ENCODE measurements at regions not wholly inside any gene's neighbourhood (a gene's known extent, or its start where the extent isn't known, plus 50 kb on each side); places are given as distances from the start of the nearest gene placed in this dataset.

DNA sequence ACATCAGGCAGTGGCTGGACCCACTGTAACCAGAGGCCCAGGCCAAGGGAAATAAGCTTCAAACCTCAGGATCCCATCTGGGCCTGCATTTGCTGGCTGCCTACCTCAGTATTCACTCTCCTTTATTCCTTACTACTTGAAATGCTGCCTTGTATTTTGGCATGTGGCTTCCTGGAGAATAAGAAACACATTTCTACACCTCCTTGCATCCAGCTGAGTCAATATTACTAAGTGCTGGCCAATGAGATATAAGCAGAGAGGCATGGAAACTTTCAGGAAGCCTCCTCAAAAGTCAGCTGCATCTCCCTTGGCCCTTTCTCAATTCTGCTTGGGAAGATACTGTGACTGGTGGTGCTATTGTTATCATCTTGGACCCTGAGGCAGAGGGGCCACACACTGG lies 59.8 kb upstream of the RELL1 start:
- no peaks in the 10 kb centered on the region for H3K9me3 ChIP-seq
- no peaks in the 10 kb centered on the region for H3K27me3 ChIP-seq
- no peak overlapping the region for H3K4me3 ChIP-seq
- no peaks in the 10 kb centered on the region for H3K36me3 ChIP-seq
- no peak for DNase-seq
- no peak for ATAC-seq
- no peak overlapping the region for H3K27ac ChIP-seq
- intact Hi-C loops (cut with DNase I), result no loop called here
- TF ChIP-seq CTCF (IDR thresholded peaks at IDR 0.05), result no peak
- no peak for TF ChIP-seq POLR2A (IDR thresholded peaks at IDR 0.05)
- no peaks in the 10 kb centered on the region for H3K4me1 ChIP-seq

DNA sequence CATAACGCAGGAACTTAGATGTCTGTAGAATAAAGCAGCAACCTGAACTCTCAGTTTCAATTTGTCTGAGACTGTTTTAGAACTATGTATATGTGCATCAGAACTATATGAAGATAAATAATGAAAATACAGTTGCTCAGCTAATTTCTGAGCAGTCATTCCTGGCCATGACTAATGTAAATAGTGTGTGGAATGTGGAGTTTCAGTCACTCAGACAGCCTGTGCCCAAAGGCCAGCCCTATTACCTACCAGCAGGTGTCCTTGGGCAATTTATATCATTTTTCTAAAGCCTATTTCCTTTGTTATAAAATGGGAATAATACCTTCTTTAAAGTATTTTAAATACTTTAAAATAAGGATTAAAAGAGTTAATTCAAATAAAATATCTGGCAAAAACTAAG lies 56.0 kb upstream of the RELL1 start:
- Histone ChIP-seq H3K9me3 (no peaks in the 10 kb centered on the region), H3K36me3 (no peaks in the 10 kb centered on the region), H3K27ac (no peak overlapping the region), H3K27me3 (no peaks in the 10 kb centered on the region), H3K4me1 (no peaks in the 10 kb centered on the region), H3K4me3 (no peak overlapping the region)
- intact Hi-C loops (cut with DNase I), result no loop called here
- TF ChIP-seq CTCF (IDR thresholded peaks at IDR 0.05) (peak in 1 of 4 donors; percentile 5), POLR2A (IDR thresholded peaks at IDR 0.05) (no peak)
- ATAC-seq (peak in 3 of 4 donors; percentile 30 to 88 (median 42)), DNase-seq (no peak)
- WGBS (ENCODE audit: insufficient coverage, low coverage, low lambda C conversion rate, missing lambda C conversion rate), result 100% methylated on average over 1 of the region's 1 CpG

DNA sequence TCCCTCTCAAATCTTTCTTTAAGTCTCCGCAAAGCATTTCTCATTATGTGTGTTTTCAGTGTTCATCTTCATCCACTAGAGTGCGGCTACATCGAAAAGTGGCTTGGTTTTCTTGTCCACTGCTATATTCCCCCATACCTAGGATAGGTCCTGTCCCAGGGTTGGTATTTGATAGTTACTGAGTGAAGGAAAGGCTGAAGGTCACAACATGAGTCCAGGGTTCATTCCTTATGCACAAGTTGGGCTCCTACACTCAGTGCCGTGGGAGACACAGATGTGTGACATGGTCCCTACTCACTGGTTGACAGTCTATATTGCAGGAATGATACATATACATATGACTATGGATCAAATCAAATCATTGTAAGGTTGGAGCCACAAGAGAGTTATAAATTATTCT lies 55.4 kb upstream of the RELL1 start:
- 95% methylated on average over 4 of the region's 4 CpGs for WGBS (ENCODE audit: insufficient coverage, low coverage, low lambda C conversion rate, missing lambda C conversion rate)
- no peaks in the 10 kb centered on the region for H3K4me1 ChIP-seq
- H3K27ac ChIP-seq, result no peak overlapping the region
- H3K27me3 ChIP-seq, result no peaks in the 10 kb centered on the region
- no peak overlapping the region for H3K4me3 ChIP-seq
- no peaks in the 10 kb centered on the region for H3K9me3 ChIP-seq
- intact Hi-C loops (cut with DNase I), result no loop called here
- DNase-seq (no peak), ATAC-seq (no peak)
- H3K36me3 ChIP-seq, result no peaks in the 10 kb centered on the region
- TF ChIP-seq CTCF (IDR thresholded peaks at IDR 0.05) (no peak), POLR2A (IDR thresholded peaks at IDR 0.05) (no peak)

- H3K9me3 ChIP-seq, result no peaks in the 10 kb centered on the region
- TF ChIP-seq POLR2A (IDR thresholded peaks at IDR 0.05), result no peak
- no peak for TF ChIP-seq CTCF (IDR thresholded peaks at IDR 0.05)
- H3K27ac ChIP-seq, result no peak overlapping the region
- no peak overlapping the region for H3K4me3 ChIP-seq
- H3K27me3 ChIP-seq, result no peaks in the 10 kb centered on the region
- intact Hi-C loops (cut with DNase I), result no loop called here
- ATAC-seq (no peak), DNase-seq (no peak)
- H3K4me1 ChIP-seq, result no peaks in the 10 kb centered on the region
- WGBS (ENCODE audit: insufficient coverage, low coverage, low lambda C conversion rate, missing lambda C conversion rate), result 46% methylated on average over 5 of the region's 5 CpGs
- no peaks in the 10 kb centered on the region for H3K36me3 ChIP-seq
Measured at GRCh38 chr4:37740546-37740945, 54.4 kb upstream of the RELL1 start.

GRCh38 chr4:37737466-37737865 lies 51.3 kb upstream of the RELL1 start:
- DNase-seq, result no peak
- Histone ChIP-seq H3K36me3 (no peaks in the 10 kb centered on the region), H3K9me3 (no peaks in the 10 kb centered on the region), H3K27ac (no peak overlapping the region), H3K4me1 (peaks cover 0 to 13% (median 3%) of the 10 kb centered on the region in 4 donors), H3K4me3 (no peak overlapping the region), H3K27me3 (no peaks in the 10 kb centered on the region)
- 90% methylated on average over 4 of the region's 4 CpGs for WGBS (ENCODE audit: insufficient coverage, low coverage, low lambda C conversion rate, missing lambda C conversion rate)
- intact Hi-C loops (cut with DNase I), result no loop called here
- peak in 1 of 4 donors; percentile 48 for ATAC-seq
- no peak for TF ChIP-seq POLR2A (IDR thresholded peaks at IDR 0.05)
- no peak for TF ChIP-seq CTCF (IDR thresholded peaks at IDR 0.05)
